ENCODE measurements at regions not wholly inside any gene's neighbourhood (a gene's known extent, or its start where the extent isn't known, plus 50 kb on each side); places are given as distances from the start of the nearest gene placed in this dataset.
A peak's percentile ranks its signal among the peaks of the same experiment; 100 is the strongest.

DNA sequence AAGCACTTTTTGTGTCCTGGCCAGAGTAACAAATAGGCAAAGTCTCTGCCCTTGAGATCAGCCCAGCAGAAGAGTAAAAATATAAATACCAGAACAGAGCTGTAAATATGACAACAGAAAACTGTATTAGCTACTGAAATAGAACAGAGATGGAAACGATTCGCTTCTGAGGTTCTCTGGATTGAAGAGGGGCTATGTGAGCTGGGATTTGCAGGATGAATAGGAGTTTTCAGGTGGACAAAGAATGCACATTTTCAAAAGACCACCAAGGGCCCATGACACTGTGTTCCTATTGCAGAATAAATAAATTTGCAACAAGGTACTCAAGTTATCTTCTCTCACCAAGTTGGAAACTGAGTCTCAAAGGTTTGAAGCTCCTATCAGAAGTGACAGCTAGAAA is 176.6 kb downstream of the BCL11B start:
- CTCF ChIA-PET, result interaction anchor here (0.7 kb wide), 1 partner anchor 11 kb away, joined by 3 read pairs; no protein-coding TSS in a partner anchor
- POLR2A ChIA-PET, result no interaction called here

DNA sequence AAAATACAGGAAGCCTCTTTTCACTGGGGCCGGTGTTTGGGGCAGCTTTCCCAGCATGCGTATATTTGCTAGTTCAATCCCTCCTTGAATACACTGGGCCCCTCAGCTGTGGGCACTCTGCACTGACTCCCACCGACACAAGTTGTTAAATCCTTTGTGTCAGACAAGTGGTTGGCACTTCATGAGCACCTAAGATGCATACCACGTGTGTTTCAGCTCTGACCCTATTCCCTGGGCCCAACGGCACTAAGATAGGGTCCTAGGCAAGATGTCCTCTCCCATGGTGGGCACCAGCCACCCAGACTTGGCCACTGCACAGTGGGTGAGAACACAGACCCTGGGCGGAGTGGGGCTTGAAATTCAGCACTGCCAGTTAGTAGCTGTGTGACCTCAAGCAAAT is 173.8 kb downstream of the BCL11B start:
- Histone ChIP-seq H3K27ac (ENCODE audit: extremely low read depth, low read depth, low read length) (no peak overlapping the region), H3K4me3 (ENCODE audit: low read depth, low read length) (no peak overlapping the region), H3K4me1 (ENCODE audit: control insufficient read depth, insufficient read depth, low read length) (no peaks in the 10 kb centered on the region), H3K36me3 (ENCODE audit: control insufficient read depth in 2 of 2, insufficient read depth in 1 of 2, low read length in 2 of 2) (no peaks in the 10 kb centered on the region), H3K9me3 (ENCODE audit: control insufficient read depth, insufficient read depth, low read depth, low read length) (no peaks in the 10 kb centered on the region)
- CTCF ChIA-PET, result no interaction called here
- TF ChIP-seq TRIM28 (IDR thresholded peaks at IDR 0.05; ENCODE audit: borderline replicate concordance, low read length), result no peak
- no peak for TF ChIP-seq ZNF350 (tag by site-specific recombination; IDR thresholded peaks at IDR 0.05)
- TF ChIP-seq MEIS1 (CRISPR knock-in tag; IDR thresholded peaks at IDR 0.05; ENCODE audit: borderline replicate concordance), result no peak
- TF ChIP-seq ZNF132 (tag by site-specific recombination; IDR thresholded peaks at IDR 0.05; ENCODE audit: borderline replicate concordance), result no peak
- no peak for TF ChIP-seq ZNF664 (tag by site-specific recombination; IDR thresholded peaks at IDR 0.05)
- TF ChIP-seq ZNF184 (tag by site-specific recombination; IDR thresholded peaks at IDR 0.05), result no peak
- no peak for TF ChIP-seq YY1 (tag by site-specific recombination; IDR thresholded peaks at IDR 0.05)
- no peak for TF ChIP-seq ZNF16 (tag by site-specific recombination; IDR thresholded peaks at IDR 0.05; ENCODE audit: low read depth)
- no peak for TF ChIP-seq ZNF791 (tag by site-specific recombination; IDR thresholded peaks at IDR 0.05)
- TF ChIP-seq ZNF341 (tag by site-specific recombination; IDR thresholded peaks at IDR 0.05; ENCODE audit: low read depth), result no peak
- TF ChIP-seq, protein P1, sequence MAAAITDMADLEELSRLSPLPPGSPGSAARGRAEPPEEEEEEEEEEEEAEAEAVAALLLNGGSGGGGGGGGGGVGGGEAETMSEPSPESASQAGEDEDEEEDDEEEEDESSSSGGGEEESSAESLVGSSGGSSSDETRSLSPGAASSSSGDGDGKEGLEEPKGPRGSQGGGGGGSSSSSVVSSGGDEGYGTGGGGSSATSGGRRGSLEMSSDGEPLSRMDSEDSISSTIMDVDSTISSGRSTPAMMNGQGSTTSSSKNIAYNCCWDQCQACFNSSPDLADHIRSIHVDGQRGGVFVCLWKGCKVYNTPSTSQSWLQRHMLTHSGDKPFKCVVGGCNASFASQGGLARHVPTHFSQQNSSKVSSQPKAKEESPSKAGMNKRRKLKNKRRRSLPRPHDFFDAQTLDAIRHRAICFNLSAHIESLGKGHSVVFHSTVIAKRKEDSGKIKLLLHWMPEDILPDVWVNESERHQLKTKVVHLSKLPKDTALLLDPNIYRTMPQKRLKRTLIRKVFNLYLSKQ (tag by site-specific recombination; IDR thresholded peaks at IDR 0.05; ENCODE audit: borderline replicate concordance), result no peak
- TF ChIP-seq, protein P2, sequence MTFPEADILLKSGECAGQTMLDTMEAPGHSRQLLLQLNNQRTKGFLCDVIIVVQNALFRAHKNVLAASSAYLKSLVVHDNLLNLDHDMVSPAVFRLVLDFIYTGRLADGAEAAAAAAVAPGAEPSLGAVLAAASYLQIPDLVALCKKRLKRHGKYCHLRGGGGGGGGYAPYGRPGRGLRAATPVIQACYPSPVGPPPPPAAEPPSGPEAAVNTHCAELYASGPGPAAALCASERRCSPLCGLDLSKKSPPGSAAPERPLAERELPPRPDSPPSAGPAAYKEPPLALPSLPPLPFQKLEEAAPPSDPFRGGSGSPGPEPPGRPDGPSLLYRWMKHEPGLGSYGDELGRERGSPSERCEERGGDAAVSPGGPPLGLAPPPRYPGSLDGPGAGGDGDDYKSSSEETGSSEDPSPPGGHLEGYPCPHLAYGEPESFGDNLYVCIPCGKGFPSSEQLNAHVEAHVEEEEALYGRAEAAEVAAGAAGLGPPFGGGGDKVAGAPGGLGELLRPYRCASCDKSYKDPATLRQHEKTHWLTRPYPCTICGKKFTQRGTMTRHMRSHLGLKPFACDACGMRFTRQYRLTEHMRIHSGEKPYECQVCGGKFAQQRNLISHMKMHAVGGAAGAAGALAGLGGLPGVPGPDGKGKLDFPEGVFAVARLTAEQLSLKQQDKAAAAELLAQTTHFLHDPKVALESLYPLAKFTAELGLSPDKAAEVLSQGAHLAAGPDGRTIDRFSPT (tag by site-specific recombination; IDR thresholded peaks at IDR 0.05), result no peak
- TF ChIP-seq, protein P3, sequence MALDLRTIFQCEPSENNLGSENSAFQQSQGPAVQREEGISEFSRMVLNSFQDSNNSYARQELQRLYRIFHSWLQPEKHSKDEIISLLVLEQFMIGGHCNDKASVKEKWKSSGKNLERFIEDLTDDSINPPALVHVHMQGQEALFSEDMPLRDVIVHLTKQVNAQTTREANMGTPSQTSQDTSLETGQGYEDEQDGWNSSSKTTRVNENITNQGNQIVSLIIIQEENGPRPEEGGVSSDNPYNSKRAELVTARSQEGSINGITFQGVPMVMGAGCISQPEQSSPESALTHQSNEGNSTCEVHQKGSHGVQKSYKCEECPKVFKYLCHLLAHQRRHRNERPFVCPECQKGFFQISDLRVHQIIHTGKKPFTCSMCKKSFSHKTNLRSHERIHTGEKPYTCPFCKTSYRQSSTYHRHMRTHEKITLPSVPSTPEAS (tag by site-specific recombination; IDR thresholded peaks at IDR 0.05), result no peak
- POLR2A ChIA-PET, result no interaction called here

More for the DNA sequence above, 176.6 kb downstream of the BCL11B start:
- H3K9me3 ChIP-seq (ENCODE audit: control insufficient read depth, insufficient read depth, low read depth, low read length), result no peaks in the 10 kb centered on the region
- TF ChIP-seq ZNF350 (tag by site-specific recombination; IDR thresholded peaks at IDR 0.05) (no peak), ZNF121 (tag by site-specific recombination; IDR thresholded peaks at IDR 0.05) (no peak), ZFP3 (tag by site-specific recombination; IDR thresholded peaks at IDR 0.05; ENCODE audit: low read depth) (peak; percentile 63; the same call in 1 of the 2 replicates)
- H3K4me1 ChIP-seq (ENCODE audit: control insufficient read depth, insufficient read depth, low read length), result no peaks in the 10 kb centered on the region
- H3K36me3 ChIP-seq (ENCODE audit: control insufficient read depth in 2 of 2, insufficient read depth in 1 of 2, low read length in 2 of 2), result no peaks in the 10 kb centered on the region
- no peak overlapping the region for H3K27ac ChIP-seq (ENCODE audit: extremely low read depth, low read depth, low read length)
- H3K4me3 ChIP-seq (ENCODE audit: low read depth, low read length), result no peak overlapping the region

DNA sequence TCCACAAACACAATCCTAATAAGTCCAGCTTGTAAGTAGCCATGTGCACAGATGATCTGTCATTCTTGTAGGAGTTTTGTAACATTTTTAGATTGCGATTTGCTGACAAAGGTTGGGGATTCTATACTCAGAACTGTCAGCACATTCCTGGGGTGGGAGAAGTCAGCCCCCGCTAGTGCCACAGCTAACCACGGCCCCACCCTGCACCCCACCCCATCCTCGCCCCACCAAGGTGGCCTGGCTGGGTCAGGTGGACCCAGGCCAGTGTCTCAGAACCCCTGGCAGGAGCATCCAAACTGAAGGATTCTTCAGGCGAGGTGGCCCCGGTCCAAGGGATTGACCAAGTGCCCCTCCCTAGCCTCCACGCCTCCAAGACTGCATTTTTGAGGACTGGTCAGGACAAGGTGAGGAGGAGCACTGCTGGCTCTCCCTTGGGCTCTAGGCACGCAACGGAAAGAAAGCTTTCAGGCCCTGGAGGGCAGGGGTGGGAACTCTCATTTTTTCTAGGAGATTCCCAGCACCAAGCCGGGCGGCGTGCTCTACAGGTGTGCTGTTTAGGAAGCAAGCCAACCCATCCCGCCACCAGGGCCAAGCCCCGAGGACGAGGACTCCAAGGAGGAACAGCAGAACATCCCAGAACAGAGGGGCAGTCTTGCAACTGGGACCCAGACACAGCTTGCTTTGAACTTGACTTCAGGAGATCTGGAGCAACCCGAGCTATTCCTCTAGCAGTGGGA is 172.8 kb downstream of the BCL11B start:
- H3K4me3 ChIP-seq (ENCODE audit: low read depth, low read length), result no peak overlapping the region
- H3K4me1 ChIP-seq (ENCODE audit: control insufficient read depth, insufficient read depth, low read length), result no peaks in the 10 kb centered on the region
- no peaks in the 10 kb centered on the region for H3K36me3 ChIP-seq (ENCODE audit: control insufficient read depth in 2 of 2, insufficient read depth in 1 of 2, low read length in 2 of 2)
- H3K9me3 ChIP-seq (ENCODE audit: control insufficient read depth, insufficient read depth, low read depth, low read length), result no peaks in the 10 kb centered on the region
- CTCF ChIA-PET, result no interaction called here
- POLR2A ChIA-PET, result no interaction called here
- no peak overlapping the region for H3K27ac ChIP-seq (ENCODE audit: extremely low read depth, low read depth, low read length)
- TF ChIP-seq ZNF175 (tag by site-specific recombination; IDR thresholded peaks at IDR 0.05) (no peak), ZBTB8A (tag by site-specific recombination; IDR thresholded peaks at IDR 0.05) (no peak), ZNF549 (tag by site-specific recombination; IDR thresholded peaks at IDR 0.05) (no peak), ZNF433 (tag by site-specific recombination; IDR thresholded peaks at IDR 0.05; ENCODE audit: low read depth) (no peak), YY1 (tag by site-specific recombination; IDR thresholded peaks at IDR 0.05) (no peak)
- TF ChIP-seq, protein P4, sequence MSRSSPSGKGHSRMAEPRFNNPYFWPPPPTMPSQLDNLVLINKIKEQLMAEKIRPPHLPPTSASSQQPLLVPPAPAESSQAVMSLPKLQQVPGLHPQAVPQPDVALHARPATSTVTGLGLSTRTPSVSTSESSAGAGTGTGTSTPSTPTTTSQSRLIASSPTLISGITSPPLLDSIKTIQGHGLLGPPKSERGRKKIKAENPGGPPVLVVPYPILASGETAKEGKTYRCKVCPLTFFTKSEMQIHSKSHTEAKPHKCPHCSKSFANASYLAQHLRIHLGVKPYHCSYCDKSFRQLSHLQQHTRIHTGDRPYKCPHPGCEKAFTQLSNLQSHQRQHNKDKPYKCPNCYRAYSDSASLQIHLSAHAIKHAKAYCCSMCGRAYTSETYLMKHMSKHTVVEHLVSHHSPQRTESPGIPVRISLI (tag by site-specific recombination; IDR thresholded peaks at IDR 0.05), result no peak
- TF ChIP-seq, protein P5, sequence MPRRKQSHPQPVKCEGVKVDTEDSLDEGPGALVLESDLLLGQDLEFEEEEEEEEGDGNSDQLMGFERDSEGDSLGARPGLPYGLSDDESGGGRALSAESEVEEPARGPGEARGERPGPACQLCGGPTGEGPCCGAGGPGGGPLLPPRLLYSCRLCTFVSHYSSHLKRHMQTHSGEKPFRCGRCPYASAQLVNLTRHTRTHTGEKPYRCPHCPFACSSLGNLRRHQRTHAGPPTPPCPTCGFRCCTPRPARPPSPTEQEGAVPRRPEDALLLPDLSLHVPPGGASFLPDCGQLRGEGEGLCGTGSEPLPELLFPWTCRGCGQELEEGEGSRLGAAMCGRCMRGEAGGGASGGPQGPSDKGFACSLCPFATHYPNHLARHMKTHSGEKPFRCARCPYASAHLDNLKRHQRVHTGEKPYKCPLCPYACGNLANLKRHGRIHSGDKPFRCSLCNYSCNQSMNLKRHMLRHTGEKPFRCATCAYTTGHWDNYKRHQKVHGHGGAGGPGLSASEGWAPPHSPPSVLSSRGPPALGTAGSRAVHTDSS (tag by site-specific recombination; IDR thresholded peaks at IDR 0.05), result no peak
